H9 (cell line): ENCODE measurements at regions not wholly inside any gene's neighbourhood (a gene's known extent, or its start where the extent isn't known, plus 50 kb on each side); places are given as distances from the start of the nearest gene placed in this dataset.

ENCODE experiments used
- DNase-seq: peaks from one replicate; pipeline ENCODE4 v3.0.0-alpha.2; 2017
- H2AFZ ChIP-seq: one replicate; pipeline ENCODE4 v1.6.1; 2013; ENCODE audit warnings: mild to moderate bottlenecking, low read length, control low read depth, moderate library complexity
- H2AK5ac ChIP-seq: 2 replicates; pipeline ENCODE4 v1.6.1; 2013; ENCODE audit warnings: low read length, control low read depth, mixed read lengths; ENCODE audit not compliant: insufficient read length
- H2BK120ac ChIP-seq: one replicate; pipeline ENCODE4 v1.6.1; 2013; ENCODE audit warnings: low read depth, mild to moderate bottlenecking, low read length, control low read depth, inconsistent platforms; ENCODE audit not compliant: poor library complexity, severe bottlenecking
- H2BK12ac ChIP-seq: 2 replicates; pipeline ENCODE4 v1.6.1; 2013; ENCODE audit warnings: low read length, control low read depth, mixed read lengths, low read depth; ENCODE audit not compliant: insufficient read length
- H2BK15ac ChIP-seq: 2 replicates; pipeline ENCODE4 v1.6.1; 2013; ENCODE audit warnings: low read depth, low read length, control low read depth
- H2BK20ac ChIP-seq: one replicate; pipeline ENCODE4 v1.6.1; 2013; ENCODE audit warnings: low read depth, mild to moderate bottlenecking, low read length, control low read depth, inconsistent platforms; ENCODE audit not compliant: poor library complexity, severe bottlenecking
- H2BK5ac ChIP-seq: 2 replicates; pipeline ENCODE4 v1.6.1; 2013; ENCODE audit warnings: low read length, control low read depth, mixed read lengths; ENCODE audit not compliant: insufficient read length
- H3K14ac ChIP-seq: 2 replicates; pipeline ENCODE4 v1.6.1; 2013; ENCODE audit warnings: low read length, control low read depth; ENCODE audit not compliant: insufficient read depth
- H3K18ac ChIP-seq: 2 replicates; pipeline ENCODE4 v1.6.1; 2013; ENCODE audit warnings: low read depth, mild to moderate bottlenecking, mixed read lengths, low read length, control low read depth; ENCODE audit not compliant: insufficient read length
- H3K23ac ChIP-seq: 2 replicates; pipeline ENCODE4 v1.6.1; 2013; ENCODE audit warnings: low read length, control low read depth, mixed read lengths, low read depth; ENCODE audit not compliant: insufficient read length
- H3K23me2 ChIP-seq: 2 replicates; pipeline ENCODE4 v1.6.1; 2013; ENCODE audit warnings: low read depth, mild to moderate bottlenecking, mixed read lengths, low read length, control low read depth; ENCODE audit not compliant: insufficient read length, poor library complexity, severe bottlenecking
- H3K27ac ChIP-seq: 2 replicates; pipeline ENCODE4 v1.5.1; 2013; ENCODE audit warnings: low read length, control low read depth, mixed read lengths, low read depth; ENCODE audit not compliant: insufficient read length
- H3K27me3 ChIP-seq: 2 replicates; pipeline ENCODE4 v1.6.1; 2013; ENCODE audit warnings: low read length, control low read depth, inconsistent platforms; ENCODE audit not compliant: insufficient read depth
- H3K4ac ChIP-seq: 2 replicates; pipeline ENCODE4 v1.6.1; 2013; ENCODE audit warnings: low read depth, mild to moderate bottlenecking, control low read depth, inconsistent platforms, low read length, moderate library complexity
- H3K4me1 ChIP-seq: 2 replicates; pipeline ENCODE4 v1.6.1; 2013; ENCODE audit warnings: low read length, control low read depth, inconsistent platforms; ENCODE audit not compliant: insufficient read depth
- H3K4me2 ChIP-seq: 2 replicates; pipeline ENCODE4 v1.6.1; 2013; ENCODE audit warnings: low read length, control low read depth, mixed read lengths; ENCODE audit not compliant: insufficient read length, insufficient read depth
- H3K56ac ChIP-seq: 2 replicates; pipeline ENCODE4 v1.6.1; 2013; ENCODE audit warnings: low read depth, mild to moderate bottlenecking, mixed read lengths, low read length, control low read depth; ENCODE audit not compliant: insufficient read length
- H3K79me1 ChIP-seq: 2 replicates; pipeline ENCODE4 v1.6.1; 2013; ENCODE audit warnings: low read depth, mild to moderate bottlenecking, moderate library complexity, low read length, control low read depth, inconsistent platforms; ENCODE audit not compliant: insufficient read depth, poor library complexity, severe bottlenecking
- H3K79me2 ChIP-seq: 2 replicates; pipeline ENCODE4 v1.6.1; 2013; ENCODE audit warnings: low read length, control low read depth, inconsistent platforms; ENCODE audit not compliant: insufficient read depth
- H3K9ac ChIP-seq: 2 replicates; pipeline ENCODE4 v1.6.1; 2013; ENCODE audit warnings: low read length, control low read depth, mixed read lengths; ENCODE audit not compliant: insufficient read length; ENCODE audit errors: extremely low read depth
- H3K9me3 ChIP-seq: one replicate; pipeline ENCODE4 v1.6.1; 2013; ENCODE audit warnings: low read depth, low read length, inconsistent platforms; ENCODE audit not compliant: control insufficient read depth
- H3T11ph ChIP-seq: one replicate; pipeline ENCODE4 v1.6.1; 2013; ENCODE audit warnings: mild to moderate bottlenecking, low read length, control low read depth, inconsistent platforms
- H4K20me1 ChIP-seq: one replicate; pipeline ENCODE4 v1.6.1; 2013; ENCODE audit not compliant: control insufficient read depth, insufficient read length, insufficient read depth
- H4K5ac ChIP-seq: 2 replicates; pipeline ENCODE4 v1.6.1; 2013; ENCODE audit warnings: low read depth, mild to moderate bottlenecking, mixed read lengths, low read length, control low read depth; ENCODE audit not compliant: insufficient read length
- H4K8ac ChIP-seq: replicated peaks from 2 replicates; pipeline ENCODE4 v1.6.1; 2013; ENCODE audit warnings: low read length, control low read depth, mixed read lengths, low read depth; ENCODE audit not compliant: insufficient read length
- H4K91ac ChIP-seq: 2 replicates; pipeline ENCODE4 v1.6.1; 2013; ENCODE audit warnings: low read depth, mild to moderate bottlenecking, moderate library complexity, mixed read lengths, low read length, control low read depth; ENCODE audit not compliant: insufficient read length
- H3K27ac Mint-ChIP-seq, 3 experiments: 2 replicates in 2 of 3; 3 replicates in 1 of 3; pipeline ENCODE4 v1.8.0; 2020 to 2021; ENCODE audit warnings: mixed read lengths in 3 of 3, mild to moderate bottlenecking in 1 of 3, moderate library complexity in 1 of 3
- H3K27me3 Mint-ChIP-seq: 2 replicates; pipeline ENCODE4 v1.8.0; 2021; ENCODE audit warnings: low read depth, mild to moderate bottlenecking, moderate library complexity, mixed read lengths
- H3K36me3 Mint-ChIP-seq, 3 experiments: 2 replicates in 2 of 3; 3 replicates in 1 of 3; pipeline ENCODE4 v1.8.0; 2020 to 2021; ENCODE audit warnings: low read depth in 3 of 3, mixed read lengths in 3 of 3; ENCODE audit not compliant: insufficient read depth in 1 of 3
- H3K4me1 Mint-ChIP-seq, 2 experiments: 2 replicates each; pipeline ENCODE4 v1.8.0; 2020; ENCODE audit warnings: mixed read lengths in 2 of 2
- H3K4me3 Mint-ChIP-seq, 2 experiments: 2 replicates in 1 of 2; 3 replicates in 1 of 2; pipeline ENCODE4 v1.8.0; 2020 to 2021; ENCODE audit warnings: mild to moderate bottlenecking in 2 of 2, mixed read lengths in 2 of 2, moderate library complexity in 1 of 2
- H3K9me3 Mint-ChIP-seq, 2 experiments: 2 replicates in 1 of 2; 3 replicates in 1 of 2; pipeline ENCODE4 v1.8.0; 2020; ENCODE audit warnings: mild to moderate bottlenecking in 2 of 2, mixed read lengths in 2 of 2, moderate library complexity in 1 of 2
- WGBS: extraction: QIAGEN DNeasy Blood & Tissue Kit; methylation state at CpG from one replicate; pipeline ENCODE4 v1.1.7; 2013; ENCODE audit warnings: missing lambda C conversion rate, low lambda C conversion rate, mixed read lengths; ENCODE audit not compliant: insufficient read length; ENCODE audit errors: extremely low coverage; 5-methylcytosine and 5-hydroxymethylcytosine counted together
- TF ChIP-seq, protein P1 (sequence below): fragments of 200-600 bp; sonication (generic); conservative IDR thresholded peaks from 3 replicates; pipeline ENCODE4 v1.8.0; 2021; ENCODE audit warnings: antibody characterized with exemption, mild to moderate bottlenecking

- H4K20me1 ChIP-seq = no peaks in the 10 kb centered on the region
- H4K91ac ChIP-seq = no peak overlapping the region
- H2BK5ac ChIP-seq = no peak overlapping the region
- no peaks in the 10 kb centered on the region; the same call in 1 of the 2 replicates for H3K4me1 ChIP-seq
- no peak overlapping the region for H3T11ph ChIP-seq
- Mint-ChIP-seq H3K36me3 (peaks cover 6 to 15% (median 12%) of the 10 kb centered on the region in 3 experiments), H3K27me3 (no peaks in the 10 kb centered on the region; the same call in 1 of the 2 replicates), H3K4me1 (peaks cover 10 to 13% of the 10 kb centered on the region in 2 experiments), H3K4me3 (no peak overlapping the region), H3K27ac (no peak overlapping the region), H3K9me3 (peaks cover 82 to 86% of the 10 kb centered on the region in 2 experiments)
- H3K79me2 ChIP-seq = no peaks in the 10 kb centered on the region
- H3K23me2 ChIP-seq = peaks cover 2% of the 10 kb centered on the region
- H2BK120ac ChIP-seq = no peak overlapping the region
- no peak overlapping the region for H3K14ac ChIP-seq
- H2AFZ ChIP-seq = no peak overlapping the region
- peak overlapping the region; percentile 33 for H3K56ac ChIP-seq
- no peak overlapping the region for H2BK20ac ChIP-seq
- no peak for DNase-seq
- H3K27ac ChIP-seq = no peak overlapping the region
- H3K18ac ChIP-seq = no peak overlapping the region
- no CpG with 5 or more reads among the region's 6 CpGs for WGBS
- no peak overlapping the region for H2BK15ac ChIP-seq
- H2BK12ac ChIP-seq = no peak overlapping the region
- no peaks in the 10 kb centered on the region for H3K79me1 ChIP-seq
- H3K23ac ChIP-seq = no peak overlapping the region
- no peaks in the 10 kb centered on the region for H3K27me3 ChIP-seq
- TF ChIP-seq, protein P1, sequence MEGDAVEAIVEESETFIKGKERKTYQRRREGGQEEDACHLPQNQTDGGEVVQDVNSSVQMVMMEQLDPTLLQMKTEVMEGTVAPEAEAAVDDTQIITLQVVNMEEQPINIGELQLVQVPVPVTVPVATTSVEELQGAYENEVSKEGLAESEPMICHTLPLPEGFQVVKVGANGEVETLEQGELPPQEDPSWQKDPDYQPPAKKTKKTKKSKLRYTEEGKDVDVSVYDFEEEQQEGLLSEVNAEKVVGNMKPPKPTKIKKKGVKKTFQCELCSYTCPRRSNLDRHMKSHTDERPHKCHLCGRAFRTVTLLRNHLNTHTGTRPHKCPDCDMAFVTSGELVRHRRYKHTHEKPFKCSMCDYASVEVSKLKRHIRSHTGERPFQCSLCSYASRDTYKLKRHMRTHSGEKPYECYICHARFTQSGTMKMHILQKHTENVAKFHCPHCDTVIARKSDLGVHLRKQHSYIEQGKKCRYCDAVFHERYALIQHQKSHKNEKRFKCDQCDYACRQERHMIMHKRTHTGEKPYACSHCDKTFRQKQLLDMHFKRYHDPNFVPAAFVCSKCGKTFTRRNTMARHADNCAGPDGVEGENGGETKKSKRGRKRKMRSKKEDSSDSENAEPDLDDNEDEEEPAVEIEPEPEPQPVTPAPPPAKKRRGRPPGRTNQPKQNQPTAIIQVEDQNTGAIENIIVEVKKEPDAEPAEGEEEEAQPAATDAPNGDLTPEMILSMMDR = no peak
- H3K9me3 ChIP-seq = no peaks in the 10 kb centered on the region
- no peak overlapping the region for H2AK5ac ChIP-seq
- no peak overlapping the region for H4K5ac ChIP-seq
- H4K8ac ChIP-seq = no peak overlapping the region
- H3K9ac ChIP-seq = no peak overlapping the region
- no peak overlapping the region for H3K4ac ChIP-seq
- H3K4me2 ChIP-seq = no peak overlapping the region
Measured at GRCh38 chrX:40452031-40452430, 128.7 kb upstream of the ATP6AP2 start.
